GM12878 (cell line): ENCODE measurements at regions not wholly inside any gene's neighbourhood (a gene's known extent, or its start where the extent isn't known, plus 50 kb on each side); places are given as distances from the start of the nearest gene placed in this dataset.

Source experiments
- ATAC-seq: fragments of 200-7000 bp; cut with Tn5 transposase; 3 replicates; pipeline ENCODE4 v1.9.1; 2020; ENCODE audit warnings: mild to moderate bottlenecking, moderate library complexity
- BruUV-seq: library from RNA; stranded (reverse); fragments of 400-500 nt; replicated peaks from 2 replicates; lab custom pipeline; 2021; lab: Mats Ljungman, UMichigan
- CTCF ChIA-PET: fragments of 300-600 bp; sonication (Branson Sonifier 250); formaldehyde crosslinking; extraction: SDS; loops from one replicate; lab custom pipeline; 2021; ENCODE audit warnings: inconsistent platforms; lab: Yijun Ruan, JAX
- POLR2A ChIA-PET: fragments of 350-600 bp; formaldehyde crosslinking; extraction: SDS; loops from one replicate; lab custom pipeline; 2021; ENCODE audit warnings: inconsistent platforms; lab: Charles Lee
- RAD21 ChIA-PET: fragments of 300-600 bp; sonication (Branson Sonifier 250); formaldehyde crosslinking; loops from one replicate; lab custom pipeline; 2023; ENCODE audit warnings: antibody characterized with exemption; ENCODE audit not compliant: unreplicated experiment; lab: Charles Lee
- SMC1A ChIA-PET: fragments of 300-600 bp; sonication (Branson Sonifier 250); formaldehyde crosslinking; loops from one replicate; lab custom pipeline; 2023; ENCODE audit not compliant: unreplicated experiment, uncharacterized antibody; lab: Charles Lee
- DNase-seq: peaks from one replicate; pipeline ENCODE4 v3.0.0-alpha.2; 2011; ENCODE audit warnings: low read depth, low spot score
- FAIRE-seq: peaks from 3 replicates; lab custom pipeline; 2011; peaks lifted over from hg19 to GRCh38; lab: Jason Lieb, UNC
- H2AFZ ChIP-seq: 2 replicates; pipeline ENCODE4 v1.6.0; 2011; ENCODE audit warnings: low read depth, low read length, control low read depth; ENCODE audit not compliant: control insufficient read depth
- H3K27ac ChIP-seq: 2 replicates; pipeline ENCODE4 v1.5.1; 2011; ENCODE audit warnings: control low read depth; ENCODE audit not compliant: control insufficient read depth, insufficient read depth
- H3K27me3 ChIP-seq, 2 experiments: replicated peaks in 1 of 2; 2 replicates each; pipeline versions ENCODE4 v1.6.0 to v1.6.1; 2011; ENCODE audit warnings: low read length in 1 of 2; ENCODE audit not compliant: control insufficient read depth in 2 of 2, insufficient read depth in 2 of 2
- H3K36me3 ChIP-seq, 2 experiments: 2 replicates each; pipeline ENCODE4 v1.5.1; 2011; ENCODE audit warnings: low read length in 1 of 2; ENCODE audit not compliant: control insufficient read depth in 2 of 2, insufficient read depth in 2 of 2
- H3K4me1 ChIP-seq: 2 replicates; pipeline ENCODE4 v1.6.1; 2011; ENCODE audit warnings: mild to moderate bottlenecking, low read length, moderate library complexity, mixed read lengths; ENCODE audit not compliant: control insufficient read depth, insufficient read depth
- H3K4me2 ChIP-seq: 2 replicates; pipeline ENCODE4 v1.6.0; 2011; ENCODE audit warnings: control low read depth; ENCODE audit not compliant: control insufficient read depth, insufficient read depth
- H3K4me3 ChIP-seq: fragments of 200-600 bp; sonication (generic); 2 replicates; pipeline ENCODE4 v1.5.1; 2016
- H3K79me2 ChIP-seq: 2 replicates; pipeline ENCODE4 v1.6.0; 2011; ENCODE audit warnings: low read length; ENCODE audit not compliant: control insufficient read depth, insufficient read depth
- H3K9ac ChIP-seq: 2 replicates; pipeline ENCODE4 v1.8.0; 2011; ENCODE audit warnings: low read length, control low read depth, mixed read lengths; ENCODE audit not compliant: control insufficient read depth, insufficient read depth
- H3K9me3 ChIP-seq: replicated peaks from 3 replicates; pipeline ENCODE4 v1.5.1; 2011; ENCODE audit warnings: mild to moderate bottlenecking, low read length; ENCODE audit not compliant: control insufficient read depth, insufficient read depth
- H4K20me1 ChIP-seq: 2 replicates; pipeline ENCODE4 v1.6.0; 2011; ENCODE audit not compliant: control insufficient read depth, insufficient read depth
- CBFB ChIP-seq: IDR thresholded peaks from 2 replicates; pipeline ENCODE4 v1.6.1; 2016; ENCODE audit warnings: antibody characterized with exemption, low read depth
- CHD1 ChIP-seq: IDR thresholded peaks from 2 replicates; pipeline ENCODE4 v1.6.1; 2012; ENCODE audit warnings: low read depth, low read length, improper control_type of control experiment
- CHD4 ChIP-seq: fragments of 200-600 bp; sonication (generic); IDR thresholded peaks from 2 replicates; pipeline ENCODE4 v1.6.1; 2016; ENCODE audit warnings: mild to moderate bottlenecking
- ETV6 ChIP-seq, 2 experiments: fragments of 450-650 bp in 1 of 2; IDR thresholded peaks in 1 of 2; conservative IDR thresholded peaks in 1 of 2; 2 replicates each; pipeline ENCODE4 v1.6.1; 2014; ENCODE audit warnings: antibody characterized with exemption in 1 of 2, borderline replicate concordance in 1 of 2, low read depth in 1 of 2, mild to moderate bottlenecking in 1 of 2, moderate library complexity in 1 of 2
- GATAD2B ChIP-seq: fragments of 450-650 bp; conservative IDR thresholded peaks from 2 replicates; pipeline ENCODE4 v1.6.1; 2017; ENCODE audit warnings: low read depth, mild to moderate bottlenecking, moderate library complexity
- LARP7 ChIP-seq: fragments of 450-650 bp; IDR thresholded peaks from 2 replicates; pipeline ENCODE4 v1.6.1; 2017; ENCODE audit warnings: mild to moderate bottlenecking
- NR2F1 ChIP-seq: fragments of 450-650 bp; conservative IDR thresholded peaks from 2 replicates; pipeline ENCODE4 v1.6.1; 2017; ENCODE audit warnings: mild to moderate bottlenecking
- NRF1 ChIP-seq: conservative IDR thresholded peaks from 2 replicates; pipeline ENCODE4 v1.6.1; 2011; ENCODE audit warnings: mild to moderate bottlenecking, low read depth, low read length, improper control_type of control experiment
- RB1 ChIP-seq: fragments of 450-650 bp; formaldehyde crosslinking; IDR thresholded peaks from 2 replicates; pipeline ENCODE4 v1.6.1; 2017; ENCODE audit warnings: mild to moderate bottlenecking, borderline replicate concordance
- RCOR1 ChIP-seq: conservative IDR thresholded peaks from 2 replicates; pipeline ENCODE4 v1.6.1; 2012; ENCODE audit warnings: low read depth, low read length, improper control_type of control experiment
- SMARCA5 ChIP-seq: fragments of 450-650 bp; IDR thresholded peaks from 2 replicates; pipeline ENCODE4 v1.6.1; 2017; ENCODE audit warnings: mild to moderate bottlenecking
- TCF12 ChIP-seq: IDR thresholded peaks from 2 replicates; pipeline ENCODE4 v1.6.1; 2011; ENCODE audit warnings: low read depth, mild to moderate bottlenecking, low read length
- WGBS: methylation state at CpG from one replicate; pipeline ENCODE4 v1.1.6; 2016; ENCODE audit warnings: low lambda C conversion rate; ENCODE audit not compliant: insufficient replicate concordance, insufficient coverage; ENCODE audit errors: missing lambda C conversion rate; 5-methylcytosine and 5-hydroxymethylcytosine counted together
- in situ Hi-C: fragments of 300-500 bp; cut with MboI; formaldehyde crosslinking; loops from 9 replicates; pipeline ENCODE4 v1.14.3; 2018; ENCODE audit warnings: mixed read lengths
- intact Hi-C: fragments of 100-400 bp; cut with micrococcal nuclease; formaldehyde crosslinking; loops from one replicate; pipeline ENCODE4 v1.14.2; 2022; ENCODE audit not compliant: unreplicated experiment
- TF ChIP-seq, protein P1 (sequence below): fragments of 150-350 bp; IDR thresholded peaks from 2 replicates; pipeline ENCODE4 v1.6.1; 2014; ENCODE audit warnings: mild to moderate bottlenecking, low read depth, low read length
- TF ChIP-seq, protein P2 (sequence below): fragments of 450-650 bp; IDR thresholded peaks from 2 replicates; pipeline ENCODE4 v1.6.1; 2017; ENCODE audit warnings: mild to moderate bottlenecking

DNA sequence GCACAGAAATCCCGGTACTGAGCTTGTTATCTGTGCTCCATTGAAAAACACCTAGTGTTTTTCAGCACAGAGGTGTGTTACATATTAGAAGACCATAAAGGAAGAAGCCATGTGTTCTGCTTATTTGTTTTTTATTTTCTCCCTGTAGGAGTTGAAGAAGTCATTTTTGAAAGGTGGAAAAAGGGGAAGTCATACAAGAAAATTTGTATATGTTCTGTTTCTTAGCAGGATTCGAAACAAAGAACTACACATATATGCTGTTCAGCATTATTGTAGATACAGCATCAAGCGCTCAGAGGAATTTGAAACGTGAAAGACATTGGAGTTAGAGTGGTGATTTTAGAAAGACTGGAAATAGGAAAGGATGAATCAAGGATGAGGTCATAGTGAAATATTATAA is 345.3 kb upstream of the ADGRL2 start:
- CTCF ChIA-PET = no interaction called here

DNA sequence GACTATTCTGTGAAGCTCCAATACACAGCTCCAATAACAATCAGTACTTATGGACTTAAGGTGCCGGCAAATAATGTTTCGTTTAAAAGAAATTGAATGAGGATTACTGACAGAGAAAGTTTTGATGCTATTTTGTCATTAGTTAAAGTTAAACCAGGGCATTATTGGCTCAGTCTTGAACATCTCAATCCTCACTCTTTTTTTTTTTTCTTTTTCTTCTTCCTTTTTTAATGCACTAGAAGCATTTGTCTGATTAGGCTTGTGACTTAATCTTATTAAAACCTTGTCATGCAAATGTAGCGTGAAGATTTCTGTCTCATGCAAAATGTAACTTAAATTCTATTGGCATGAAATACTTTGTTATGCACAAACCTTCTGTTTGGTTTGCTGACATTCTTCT is 346.8 kb upstream of the ADGRL2 start:
- H3K9me3 ChIP-seq = no peaks in the 10 kb centered on the region
- H3K4me1 ChIP-seq = peaks cover 3% of the 10 kb centered on the region; the same call in 1 of the 2 replicates
- ChIA-PET POLR2A (interaction anchor here (0.6 kb wide), 1 partner anchor 267 kb away, joined by 3 read pairs; no protein-coding TSS in a partner anchor), RAD21 (no interaction called here), CTCF (interaction anchor here (0.6 to 1.4 kb wide), 2 partner anchors 307 to 1957 kb away, joined by 3 read pairs; no protein-coding TSS in a partner anchor), SMC1A (interaction anchor here (0.8 kb wide), 1 partner anchor 9 kb away, joined by 3 read pairs; no protein-coding TSS in a partner anchor)
- TF ChIP-seq CHD4 (no peak), TCF12 (no peak), RB1 (no peak), ETV6 (conservative IDR thresholded peaks at IDR 0.05 in 1 of 2, IDR thresholded peaks at IDR 0.05 in 1 of 2; ENCODE audit: borderline replicate concordance in 1 of 2, low read depth in 1 of 2) (no peak), GATAD2B (no peak), SMARCA5 (no peak), LARP7 (no peak), NR2F1 (no peak), RCOR1 (no peak)
- TF ChIP-seq, protein P1, sequence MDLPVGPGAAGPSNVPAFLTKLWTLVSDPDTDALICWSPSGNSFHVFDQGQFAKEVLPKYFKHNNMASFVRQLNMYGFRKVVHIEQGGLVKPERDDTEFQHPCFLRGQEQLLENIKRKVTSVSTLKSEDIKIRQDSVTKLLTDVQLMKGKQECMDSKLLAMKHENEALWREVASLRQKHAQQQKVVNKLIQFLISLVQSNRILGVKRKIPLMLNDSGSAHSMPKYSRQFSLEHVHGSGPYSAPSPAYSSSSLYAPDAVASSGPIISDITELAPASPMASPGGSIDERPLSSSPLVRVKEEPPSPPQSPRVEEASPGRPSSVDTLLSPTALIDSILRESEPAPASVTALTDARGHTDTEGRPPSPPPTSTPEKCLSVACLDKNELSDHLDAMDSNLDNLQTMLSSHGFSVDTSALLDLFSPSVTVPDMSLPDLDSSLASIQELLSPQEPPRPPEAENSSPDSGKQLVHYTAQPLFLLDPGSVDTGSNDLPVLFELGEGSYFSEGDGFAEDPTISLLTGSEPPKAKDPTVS = no peak
- TF ChIP-seq, protein P2, sequence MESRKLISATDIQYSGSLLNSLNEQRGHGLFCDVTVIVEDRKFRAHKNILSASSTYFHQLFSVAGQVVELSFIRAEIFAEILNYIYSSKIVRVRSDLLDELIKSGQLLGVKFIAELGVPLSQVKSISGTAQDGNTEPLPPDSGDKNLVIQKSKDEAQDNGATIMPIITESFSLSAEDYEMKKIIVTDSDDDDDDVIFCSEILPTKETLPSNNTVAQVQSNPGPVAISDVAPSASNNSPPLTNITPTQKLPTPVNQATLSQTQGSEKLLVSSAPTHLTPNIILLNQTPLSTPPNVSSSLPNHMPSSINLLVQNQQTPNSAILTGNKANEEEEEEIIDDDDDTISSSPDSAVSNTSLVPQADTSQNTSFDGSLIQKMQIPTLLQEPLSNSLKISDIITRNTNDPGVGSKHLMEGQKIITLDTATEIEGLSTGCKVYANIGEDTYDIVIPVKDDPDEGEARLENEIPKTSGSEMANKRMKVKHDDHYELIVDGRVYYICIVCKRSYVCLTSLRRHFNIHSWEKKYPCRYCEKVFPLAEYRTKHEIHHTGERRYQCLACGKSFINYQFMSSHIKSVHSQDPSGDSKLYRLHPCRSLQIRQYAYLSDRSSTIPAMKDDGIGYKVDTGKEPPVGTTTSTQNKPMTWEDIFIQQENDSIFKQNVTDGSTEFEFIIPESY = no peak
- H3K36me3 ChIP-seq = no peaks in the 10 kb centered on the region
- WGBS = 37% methylated on average over 3 of the region's 3 CpGs
- no peak overlapping the region for H3K4me3 ChIP-seq
- no peaks in the 10 kb centered on the region for H3K27me3 ChIP-seq
- H3K9ac ChIP-seq = no peak overlapping the region
- FAIRE-seq (no peak), DNase-seq (no peak), ATAC-seq (no peak)
- H2AFZ ChIP-seq = no peak overlapping the region
- no peak overlapping the region for H3K27ac ChIP-seq
- BruUV-seq = no TSS peak
- intact Hi-C loops (no loop called here), in situ Hi-C loops (no loop called here)
- H3K4me2 ChIP-seq = no peak overlapping the region
- no peaks in the 10 kb centered on the region for H4K20me1 ChIP-seq
- no peaks in the 10 kb centered on the region for H3K79me2 ChIP-seq

More for the DNA sequence above, 345.3 kb upstream of the ADGRL2 start:
- in situ Hi-C loops = no loop called here
- RAD21 ChIA-PET = no interaction called here
- Histone ChIP-seq H3K4me1 (peaks cover 3% of the 10 kb centered on the region; the same call in 1 of the 2 replicates), H2AFZ (no peak overlapping the region), H3K9ac (no peak overlapping the region), H3K9me3 (no peaks in the 10 kb centered on the region), H3K4me3 (no peak overlapping the region), H3K27ac (no peak overlapping the region), H3K4me2 (no peak overlapping the region), H4K20me1 (no peaks in the 10 kb centered on the region), H3K79me2 (no peaks in the 10 kb centered on the region), H3K27me3 (no peaks in the 10 kb centered on the region), H3K36me3 (no peaks in the 10 kb centered on the region)
- BruUV-seq = no TSS peak
- POLR2A ChIA-PET = no interaction called here
- intact Hi-C loops = no loop called here
- DNase-seq = no peak
- SMC1A ChIA-PET = interaction anchor here (1.5 kb wide), 1 partner anchor 10 kb away, joined by 3 read pairs; no protein-coding TSS in a partner anchor
- ATAC-seq = no peak
- no peak for FAIRE-seq
- WGBS = 24% methylated on average over 4 of the region's 4 CpGs
- TF ChIP-seq CBFB = no peak
- TF ChIP-seq CHD1 = no peak
- TF ChIP-seq NRF1 = no peak
